Rectal smooth muscle tissue (tissue), 1 donor: ENCODE measurements at regions not wholly inside any gene's neighbourhood (a gene's known extent, or its start where the extent isn't known, plus 50 kb on each side); places are given as distances from the start of the nearest gene placed in this dataset.

Experiments
- H3K27ac ChIP-seq: one replicate; pipeline ENCODE4 v1.7.0; 2013; ENCODE audit warnings: low read depth, low read length, inconsistent platforms
- H3K27me3 ChIP-seq: one replicate; pipeline ENCODE4 v1.7.0; 2013; ENCODE audit warnings: low read length; ENCODE audit not compliant: control insufficient read depth, insufficient read depth
- H3K36me3 ChIP-seq: one replicate; pipeline ENCODE4 v1.7.0; 2013; ENCODE audit warnings: low read length; ENCODE audit not compliant: control insufficient read depth, insufficient read depth
- H3K4me1 ChIP-seq: one replicate; pipeline ENCODE4 v1.7.0; 2013; ENCODE audit warnings: low read length; ENCODE audit not compliant: control insufficient read depth, insufficient read depth
- H3K4me3 ChIP-seq: one replicate; pipeline ENCODE4 v1.7.0; 2013; ENCODE audit warnings: low read length
- H3K9ac ChIP-seq: one replicate; pipeline ENCODE4 v1.7.0; 2013; ENCODE audit warnings: low read length

DNA sequence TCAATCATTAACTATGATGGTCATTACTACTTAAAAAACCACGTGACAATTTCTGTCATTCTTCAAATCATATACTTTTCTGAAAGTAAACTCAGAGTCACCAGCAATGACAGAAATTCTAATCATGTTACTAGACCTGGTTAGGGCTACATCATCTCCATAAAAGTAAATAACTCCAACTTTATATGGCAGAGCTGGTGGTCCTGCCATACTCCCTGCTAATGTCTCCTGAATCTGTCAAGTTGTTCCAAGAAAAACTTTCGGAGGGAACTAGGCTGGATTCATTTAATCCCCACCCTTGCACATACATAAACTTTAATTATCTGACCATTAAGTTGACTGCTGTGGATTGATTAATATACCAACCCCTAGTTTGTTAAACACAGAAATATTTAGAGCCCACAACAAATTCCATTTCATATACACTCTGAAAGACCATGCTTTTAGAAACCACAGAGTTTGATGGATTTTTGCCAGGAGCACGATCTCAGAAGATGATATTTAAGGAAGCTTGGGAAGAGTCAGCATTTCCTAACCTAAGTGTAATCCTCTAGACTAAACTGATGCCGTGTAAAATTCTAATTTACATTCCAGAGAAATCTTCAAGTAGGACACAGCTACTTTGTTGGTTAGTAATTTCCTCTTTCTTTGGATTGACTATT lies 577.0 kb downstream of the FAT4 start:
- H3K4me1 ChIP-seq: no peaks in the 10 kb centered on the region
- no peaks in the 10 kb centered on the region for H3K36me3 ChIP-seq
- H3K27ac ChIP-seq: no peak overlapping the region
- H3K4me3 ChIP-seq: no peak overlapping the region
- H3K27me3 ChIP-seq: no peaks in the 10 kb centered on the region
- H3K9ac ChIP-seq: no peak overlapping the region

GRCh38 chr4:125904802-125905201 lies 590.0 kb downstream of the FAT4 start:
- no peak overlapping the region for H3K27ac ChIP-seq
- no peaks in the 10 kb centered on the region for H3K4me1 ChIP-seq
- H3K9ac ChIP-seq: no peak overlapping the region
- no peaks in the 10 kb centered on the region for H3K36me3 ChIP-seq
- H3K4me3 ChIP-seq: no peak overlapping the region
- H3K27me3 ChIP-seq: no peaks in the 10 kb centered on the region

- Histone ChIP-seq H3K27me3 (no peaks in the 10 kb centered on the region), H3K4me3 (no peak overlapping the region), H3K36me3 (no peaks in the 10 kb centered on the region), H3K4me1 (no peaks in the 10 kb centered on the region), H3K9ac (no peak overlapping the region), H3K27ac (no peak overlapping the region)
Observed at GRCh38 chr4:125911058-125911457, 596.3 kb downstream of the FAT4 start.

- H3K4me3 ChIP-seq: no peak overlapping the region
- H3K4me1 ChIP-seq: no peaks in the 10 kb centered on the region
- no peaks in the 10 kb centered on the region for H3K36me3 ChIP-seq
- H3K27me3 ChIP-seq: no peaks in the 10 kb centered on the region
- H3K27ac ChIP-seq: no peak overlapping the region
- no peak overlapping the region for H3K9ac ChIP-seq
Observed at GRCh38 chr4:125911481-125911880, 596.7 kb downstream of the FAT4 start.

- no peaks in the 10 kb centered on the region for H3K4me1 ChIP-seq
- no peak overlapping the region for H3K27ac ChIP-seq
- H3K4me3 ChIP-seq: no peak overlapping the region
- H3K27me3 ChIP-seq: no peaks in the 10 kb centered on the region
- H3K9ac ChIP-seq: no peak overlapping the region
- H3K36me3 ChIP-seq: no peaks in the 10 kb centered on the region
Observed at GRCh38 chr4:125917559-125917958, 602.8 kb downstream of the FAT4 start.

DNA sequence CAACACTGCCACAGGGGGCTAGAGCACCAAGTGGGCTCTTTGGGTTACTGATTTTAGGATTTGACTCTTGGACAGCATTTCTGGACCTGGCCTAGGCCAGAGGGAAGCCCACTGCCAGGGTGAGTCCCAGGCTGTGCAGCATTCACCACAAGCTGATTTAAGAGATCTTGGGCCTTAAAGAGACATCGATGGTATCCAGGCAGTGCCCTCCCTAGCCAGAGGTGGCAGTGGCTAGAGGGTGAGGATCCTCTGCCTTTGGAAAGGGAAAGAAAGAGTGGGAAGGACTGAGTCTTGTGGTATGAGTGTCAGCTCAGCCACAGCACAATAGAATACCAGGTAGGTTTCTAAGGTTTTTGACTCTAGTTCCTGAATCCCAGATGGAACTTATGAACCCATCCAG lies 613.9 kb downstream of the FAT4 start:
- Histone ChIP-seq H3K4me3 (no peak overlapping the region), H3K27me3 (no peaks in the 10 kb centered on the region), H3K4me1 (no peaks in the 10 kb centered on the region), H3K36me3 (no peaks in the 10 kb centered on the region), H3K27ac (no peak overlapping the region), H3K9ac (no peak overlapping the region)

GRCh38 chr4:125938541-125938940 lies 623.8 kb downstream of the FAT4 start:
- no peaks in the 10 kb centered on the region for H3K4me1 ChIP-seq
- no peak overlapping the region for H3K9ac ChIP-seq
- no peaks in the 10 kb centered on the region for H3K27me3 ChIP-seq
- H3K4me3 ChIP-seq: no peak overlapping the region
- H3K27ac ChIP-seq: no peak overlapping the region
- no peaks in the 10 kb centered on the region for H3K36me3 ChIP-seq

- Histone ChIP-seq H3K27ac (no peak overlapping the region), H3K36me3 (no peaks in the 10 kb centered on the region), H3K9ac (no peak overlapping the region), H3K4me3 (no peak overlapping the region), H3K27me3 (no peaks in the 10 kb centered on the region), H3K4me1 (no peaks in the 10 kb centered on the region)
Observed at GRCh38 chr4:125940426-125940825, 625.7 kb downstream of the FAT4 start.

DNA sequence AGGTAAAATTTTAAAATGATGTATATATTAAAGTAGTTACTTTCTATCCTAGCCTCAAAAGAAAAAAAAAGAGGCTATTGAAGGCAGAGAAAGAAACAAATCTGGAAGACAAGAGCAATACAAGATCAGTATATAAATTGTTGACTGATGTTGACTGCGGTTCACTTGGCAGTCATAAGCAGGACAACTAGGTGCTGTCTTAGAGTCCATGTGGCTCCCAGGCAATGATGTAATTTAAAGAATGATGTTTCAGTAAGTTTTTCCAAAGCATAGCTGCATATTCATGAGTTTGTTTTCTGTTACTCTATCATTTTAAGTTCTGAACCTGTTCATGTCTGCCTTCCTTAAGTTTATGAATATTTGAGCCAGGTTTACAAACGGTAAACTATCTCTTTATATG lies 630.2 kb downstream of the FAT4 start:
- H3K36me3 ChIP-seq: no peaks in the 10 kb centered on the region
- no peak overlapping the region for H3K27ac ChIP-seq
- H3K27me3 ChIP-seq: no peaks in the 10 kb centered on the region
- H3K4me1 ChIP-seq: no peaks in the 10 kb centered on the region
- no peak overlapping the region for H3K4me3 ChIP-seq
- H3K9ac ChIP-seq: no peak overlapping the region

GRCh38 chr4:125948021-125948420 lies 633.3 kb downstream of the FAT4 start:
- H3K27ac ChIP-seq: no peak overlapping the region
- no peak overlapping the region for H3K9ac ChIP-seq
- H3K4me3 ChIP-seq: no peak overlapping the region
- H3K4me1 ChIP-seq: no peaks in the 10 kb centered on the region
- H3K27me3 ChIP-seq: no peaks in the 10 kb centered on the region
- no peaks in the 10 kb centered on the region for H3K36me3 ChIP-seq

GRCh38 chr4:125951261-125951887 lies 636.6 kb downstream of the FAT4 start:
- Histone ChIP-seq H3K27ac (no peak overlapping the region), H3K27me3 (no peaks in the 10 kb centered on the region), H3K4me3 (no peak overlapping the region), H3K36me3 (no peaks in the 10 kb centered on the region), H3K9ac (no peak overlapping the region), H3K4me1 (no peaks in the 10 kb centered on the region)

DNA sequence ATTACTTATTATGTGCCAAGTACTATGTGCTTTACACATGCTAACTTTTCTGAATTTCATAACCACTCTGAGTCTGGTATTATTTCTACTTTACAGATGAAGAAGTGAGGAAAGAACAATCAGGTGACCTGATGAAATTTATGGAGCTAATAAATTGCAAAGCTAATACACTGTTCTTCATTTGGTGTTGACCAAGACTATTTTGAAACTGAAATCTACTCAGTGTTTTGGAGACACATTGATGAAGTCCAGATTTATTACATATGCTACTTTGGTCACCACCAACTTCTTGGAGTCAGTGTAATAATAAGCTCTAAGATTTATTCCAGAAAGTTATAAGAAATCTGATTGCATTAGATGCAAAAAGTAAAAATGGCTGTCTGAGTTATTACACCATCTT lies 637.9 kb downstream of the FAT4 start:
- H3K27ac ChIP-seq: no peak overlapping the region
- no peaks in the 10 kb centered on the region for H3K4me1 ChIP-seq
- H3K27me3 ChIP-seq: no peaks in the 10 kb centered on the region
- no peaks in the 10 kb centered on the region for H3K36me3 ChIP-seq
- H3K9ac ChIP-seq: no peak overlapping the region
- no peak overlapping the region for H3K4me3 ChIP-seq

DNA sequence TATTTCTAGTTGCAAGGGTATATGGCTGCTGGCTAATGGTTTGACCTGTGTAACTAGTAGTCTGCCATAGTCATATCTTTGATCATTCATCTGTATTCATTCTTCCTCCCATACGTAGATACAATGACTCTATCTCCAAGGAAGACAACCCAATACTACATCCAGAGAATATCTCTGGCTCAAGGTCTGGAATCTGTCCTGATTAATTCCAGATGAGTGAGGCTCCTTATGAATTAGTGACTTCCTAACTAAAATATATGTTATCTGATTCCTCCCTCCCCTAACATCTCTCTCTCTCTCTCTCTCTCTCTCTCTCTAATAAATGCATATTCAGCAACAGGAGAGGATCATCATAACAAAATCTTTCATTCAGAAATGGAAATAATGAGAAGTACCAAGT lies 641.5 kb downstream of the FAT4 start:
- H3K9ac ChIP-seq: no peak overlapping the region
- no peak overlapping the region for H3K27ac ChIP-seq
- no peak overlapping the region for H3K4me3 ChIP-seq
- no peaks in the 10 kb centered on the region for H3K4me1 ChIP-seq
- H3K36me3 ChIP-seq: no peaks in the 10 kb centered on the region
- no peaks in the 10 kb centered on the region for H3K27me3 ChIP-seq
